ENCODE measurements at regions not wholly inside any gene's neighbourhood (a gene's known extent, or its start where the extent isn't known, plus 50 kb on each side); places are given as distances from the start of the nearest gene placed in this dataset.

- H3K18ac ChIP-seq (ENCODE audit: low read depth, low read length): peak overlapping the region; percentile 71; the same call in 1 of the 2 replicates
- BruUV-seq (replicated peaks): no TSS peak
- H2AK9ac ChIP-seq (replicated peaks; ENCODE audit: low read depth, low read length, poor library complexity): no peak overlapping the region
- H3K27me3 ChIP-seq (ENCODE audit: control insufficient read depth, insufficient read depth, low read length): no peaks in the 10 kb centered on the region
- H2BK15ac ChIP-seq (ENCODE audit: low read depth, low read length): 0 out of 3 replicates have a peak overlapping the region, but pooled peaks have one; percentile 17
- H3K4me2 ChIP-seq (ENCODE audit: low read depth, low read length): peak overlapping the region; percentile 76
- dilution Hi-C loops (cut with HindIII; ENCODE audit: low sequenced_read_pairs, unreplicated experiment) (no loop called here), intact Hi-C loops (cut with micrococcal nuclease) (no loop called here), in situ Hi-C loops (cut with MboI; ENCODE audit: low sequenced_read_pairs) (no loop called here)
- peak overlapping the region; percentile 1; the same call in 1 of the 2 replicates for H3K4me3 ChIP-seq (ENCODE audit: insufficient read depth, low read depth, low read length)
- no peaks in the 10 kb centered on the region for H3K79me1 ChIP-seq (ENCODE audit: low read depth in 1 of 2, low read length in 2 of 2)
- no peaks in the 10 kb centered on the region; the same call in 1 of the 2 replicates for H3K4me1 ChIP-seq (ENCODE audit: control insufficient read depth, insufficient read depth, low read length)
- peak overlapping the region; percentile 3; the same call in 1 of the 2 replicates for H3K23ac ChIP-seq (ENCODE audit: low read depth, low read length)
- peak overlapping the region; percentile 74; the same call in 1 of the 2 replicates for H3K4ac ChIP-seq (ENCODE audit: low read depth, low read length)
- peak overlapping the region; percentile 90 for H2BK5ac ChIP-seq (ENCODE audit: low read depth, low read length, poor library complexity, severe bottlenecking)
- H3K9me1 ChIP-seq (ENCODE audit: insufficient read depth, low read length): no peaks in the 10 kb centered on the region
- peak overlapping the region; percentile 6; the same call in 1 of the 2 replicates for H2AK5ac ChIP-seq (ENCODE audit: low read depth, low read length)
- peak; percentile 98 for DNase-seq
- peak overlapping the region; percentile 34 for H2AFZ ChIP-seq (replicated peaks; ENCODE audit: low read length, poor library complexity)
- peak overlapping the region; percentile 32 for H3K14ac ChIP-seq (replicated peaks; ENCODE audit: low read depth, low read length)
- peak overlapping the region; percentile 86 for H2BK120ac ChIP-seq (ENCODE audit: low read depth, low read length)
- CTCF ChIA-PET: interaction anchor here (0.6 to 1.1 kb wide), 3 partner anchors 10 to 32 kb away, joined by 3 to 4 read pairs (median 3); no protein-coding TSS in a partner anchor
- H3K36me3 ChIP-seq (ENCODE audit: control insufficient read depth, insufficient read depth, low read length): no peaks in the 10 kb centered on the region
- peak overlapping the region; percentile 18; the same call in 1 of the 2 replicates for H3K56ac ChIP-seq (ENCODE audit: extremely low read depth, insufficient read depth, low read length)
- no CpG with 5 or more reads among the region's 4 CpGs for WGBS, 2 experiments (ENCODE audit: extremely low coverage in 2 of 2, insufficient read length in 1 of 2)
- H3K9ac ChIP-seq (ENCODE audit: low read depth, low read length): no peak overlapping the region
- peak overlapping the region; percentile 84 for H2BK20ac ChIP-seq (ENCODE audit: low read depth, low read length)
- no peaks in the 10 kb centered on the region for H3K9me3 ChIP-seq (ENCODE audit: control insufficient read depth, insufficient read depth, low read length)
- H4K8ac ChIP-seq (ENCODE audit: low read depth in 2 of 2, low read length in 2 of 2): peak overlapping the region in 1 of 2 experiments; percentile 54; a peak in 2 of 4 replicates
- ATAC-seq (ENCODE audit: low read depth): peak; percentile 95
- H4K91ac ChIP-seq (ENCODE audit: insufficient read depth, low read depth, low read length): peak overlapping the region; percentile 43; the same call in 1 of the 2 replicates
- H4K5ac ChIP-seq (ENCODE audit: low read depth, low read length): peak overlapping the region; percentile 39; the same call in 1 of the 2 replicates
- H3K27ac ChIP-seq (ENCODE audit: insufficient read depth, low read length): peak overlapping the region; percentile 18; the same call in 1 of the 2 replicates
- POLR2A ChIA-PET (ENCODE audit: unreplicated experiment): no interaction called here
- no peaks in the 10 kb centered on the region; the same call in 1 of the 2 replicates for H4K20me1 ChIP-seq (ENCODE audit: insufficient read depth, low read length)
- TF ChIP-seq FOS (IDR thresholded peaks at IDR 0.05; ENCODE audit: low read depth, low read length): peak; percentile 100
- TF ChIP-seq SMC3 (IDR thresholded peaks at IDR 0.05; ENCODE audit: low read depth, low read length): no peak
- TF ChIP-seq CHD1 (IDR thresholded peaks at IDR 0.05; ENCODE audit: low read depth, low read length): no peak
- TF ChIP-seq, protein P1, sequence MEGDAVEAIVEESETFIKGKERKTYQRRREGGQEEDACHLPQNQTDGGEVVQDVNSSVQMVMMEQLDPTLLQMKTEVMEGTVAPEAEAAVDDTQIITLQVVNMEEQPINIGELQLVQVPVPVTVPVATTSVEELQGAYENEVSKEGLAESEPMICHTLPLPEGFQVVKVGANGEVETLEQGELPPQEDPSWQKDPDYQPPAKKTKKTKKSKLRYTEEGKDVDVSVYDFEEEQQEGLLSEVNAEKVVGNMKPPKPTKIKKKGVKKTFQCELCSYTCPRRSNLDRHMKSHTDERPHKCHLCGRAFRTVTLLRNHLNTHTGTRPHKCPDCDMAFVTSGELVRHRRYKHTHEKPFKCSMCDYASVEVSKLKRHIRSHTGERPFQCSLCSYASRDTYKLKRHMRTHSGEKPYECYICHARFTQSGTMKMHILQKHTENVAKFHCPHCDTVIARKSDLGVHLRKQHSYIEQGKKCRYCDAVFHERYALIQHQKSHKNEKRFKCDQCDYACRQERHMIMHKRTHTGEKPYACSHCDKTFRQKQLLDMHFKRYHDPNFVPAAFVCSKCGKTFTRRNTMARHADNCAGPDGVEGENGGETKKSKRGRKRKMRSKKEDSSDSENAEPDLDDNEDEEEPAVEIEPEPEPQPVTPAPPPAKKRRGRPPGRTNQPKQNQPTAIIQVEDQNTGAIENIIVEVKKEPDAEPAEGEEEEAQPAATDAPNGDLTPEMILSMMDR (conservative IDR thresholded peaks at IDR 0.05; ENCODE audit: low read depth, low read length): no peak
- peak; percentile 79 for TF ChIP-seq RCOR1 (IDR thresholded peaks at IDR 0.05; ENCODE audit: insufficient replicate concordance, low read length)
- TF ChIP-seq RAD21 (IDR thresholded peaks at IDR 0.05; ENCODE audit: low read length): no peak
- no peak for TF ChIP-seq RFX5 (IDR thresholded peaks at IDR 0.05; ENCODE audit: low read depth, low read length)
- TF ChIP-seq MAZ (IDR thresholded peaks at IDR 0.05; ENCODE audit: borderline replicate concordance, low read depth, low read length): no peak
- TF ChIP-seq POLR2A (IDR thresholded peaks at IDR 0.05; ENCODE audit: low read depth, low read length): no peak
- no peak for TF ChIP-seq ELK1 (IDR thresholded peaks at IDR 0.05; ENCODE audit: borderline replicate concordance, low read depth, low read length)
- TF ChIP-seq NFE2L2 (IDR thresholded peaks at IDR 0.05; ENCODE audit: low read depth, low read length): peak; percentile 99
- TF ChIP-seq, protein P2, sequence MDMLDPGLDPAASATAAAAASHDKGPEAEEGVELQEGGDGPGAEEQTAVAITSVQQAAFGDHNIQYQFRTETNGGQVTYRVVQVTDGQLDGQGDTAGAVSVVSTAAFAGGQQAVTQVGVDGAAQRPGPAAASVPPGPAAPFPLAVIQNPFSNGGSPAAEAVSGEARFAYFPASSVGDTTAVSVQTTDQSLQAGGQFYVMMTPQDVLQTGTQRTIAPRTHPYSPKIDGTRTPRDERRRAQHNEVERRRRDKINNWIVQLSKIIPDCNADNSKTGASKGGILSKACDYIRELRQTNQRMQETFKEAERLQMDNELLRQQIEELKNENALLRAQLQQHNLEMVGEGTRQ (IDR thresholded peaks at IDR 0.05; ENCODE audit: low read depth, low read length): no peak
- TF ChIP-seq BHLHE40 (IDR thresholded peaks at IDR 0.05; ENCODE audit: low read depth, low read length): peak; percentile 93
These were observed 586.3 kb downstream of the LRFN5 start for GRCh38 chr14:42192738-42193653.
